HG03460 (cell line): ENCODE measurements at regions not wholly inside any gene's neighbourhood (a gene's known extent, or its start where the extent isn't known, plus 50 kb on each side); places are given as distances from the start of the nearest gene placed in this dataset.

Experiments
- ATAC-seq: cut with Tn5 transposase; IDR thresholded peaks from one replicate; pipeline ENCODE4 v1.9.1; 2021; ENCODE audit not compliant: unreplicated experiment

GRCh38 chr10:1858547-1858946, 121.2 kb upstream of the ADARB2 start:
- ATAC-seq: no peak

GRCh38 chr10:1858048-1858447, 120.7 kb upstream of the ADARB2 start:
- ATAC-seq: no peak

- no peak for ATAC-seq
Measured at GRCh38 chr10:1855911-1856310, 118.6 kb upstream of the ADARB2 start.

- no peak for ATAC-seq
Measured at GRCh38 chr10:1854271-1854670, 116.9 kb upstream of the ADARB2 start.

- ATAC-seq: no peak
Measured at GRCh38 chr10:1853801-1854200, 116.5 kb upstream of the ADARB2 start.

GRCh38 chr10:1852841-1853240, 115.5 kb upstream of the ADARB2 start:
- no peak for ATAC-seq

- ATAC-seq: no peak
Measured at GRCh38 chr10:1851762-1852161, 114.4 kb upstream of the ADARB2 start.

- ATAC-seq: no peak
Measured at GRCh38 chr10:1850971-1851527, 113.7 kb upstream of the ADARB2 start.

- no peak for ATAC-seq
Measured at GRCh38 chr10:1847361-1847760, 110.0 kb upstream of the ADARB2 start.

- no peak for ATAC-seq
Measured at GRCh38 chr10:1846032-1846431, 108.7 kb upstream of the ADARB2 start.

GRCh38 chr10:1841759-1842158, 104.4 kb upstream of the ADARB2 start:
- ATAC-seq: no peak

GRCh38 chr10:1829712-1830111, 92.4 kb upstream of the ADARB2 start:
- no peak for ATAC-seq

- ATAC-seq: no peak
Measured at GRCh38 chr10:1824928-1825327, 87.6 kb upstream of the ADARB2 start.

GRCh38 chr10:1814556-1814955, 77.2 kb upstream of the ADARB2 start:
- ATAC-seq: no peak

- no peak for ATAC-seq
Measured at GRCh38 chr10:1809139-1809741, 71.9 kb upstream of the ADARB2 start.

GRCh38 chr10:1807924-1808323, 70.6 kb upstream of the ADARB2 start:
- ATAC-seq: no peak

- ATAC-seq: no peak
Measured at GRCh38 chr10:1807196-1807595, 69.9 kb upstream of the ADARB2 start.

GRCh38 chr10:1802413-1802812, 65.1 kb upstream of the ADARB2 start:
- no peak for ATAC-seq

- ATAC-seq: no peak
Measured at GRCh38 chr10:1788401-1788800, 51.1 kb upstream of the ADARB2 start.
